ENCODE measurements at regions not wholly inside any gene's neighbourhood (a gene's known extent, or its start where the extent isn't known, plus 50 kb on each side); places are given as distances from the start of the nearest gene placed in this dataset.

GRCh38 chr11:34794696-34795095 is 121.5 kb downstream of the APIP start:
- no peak for TF ChIP-seq PRMT3 (CRISPR knock-in tag; IDR thresholded peaks at IDR 0.05; ENCODE audit: borderline replicate concordance, low read depth)
- TF ChIP-seq NONO (IDR thresholded peaks at IDR 0.05), result no peak
- TF ChIP-seq NONO (CRISPR knock-in tag; conservative IDR thresholded peaks at IDR 0.05), result no peak
- no peak for TF ChIP-seq PBX3 (CRISPR knock-in tag; IDR thresholded peaks at IDR 0.05; ENCODE audit: borderline replicate concordance)
